HG03097 (cell line): ENCODE measurements at regions not wholly inside any gene's neighbourhood (a gene's known extent, or its start where the extent isn't known, plus 50 kb on each side); places are given as distances from the start of the nearest gene placed in this dataset.

Experiments
- ATAC-seq: cut with Tn5 transposase; IDR thresholded peaks from one replicate; pipeline ENCODE4 v1.9.1; 2021; ENCODE audit not compliant: unreplicated experiment, low FRiP score

DNA sequence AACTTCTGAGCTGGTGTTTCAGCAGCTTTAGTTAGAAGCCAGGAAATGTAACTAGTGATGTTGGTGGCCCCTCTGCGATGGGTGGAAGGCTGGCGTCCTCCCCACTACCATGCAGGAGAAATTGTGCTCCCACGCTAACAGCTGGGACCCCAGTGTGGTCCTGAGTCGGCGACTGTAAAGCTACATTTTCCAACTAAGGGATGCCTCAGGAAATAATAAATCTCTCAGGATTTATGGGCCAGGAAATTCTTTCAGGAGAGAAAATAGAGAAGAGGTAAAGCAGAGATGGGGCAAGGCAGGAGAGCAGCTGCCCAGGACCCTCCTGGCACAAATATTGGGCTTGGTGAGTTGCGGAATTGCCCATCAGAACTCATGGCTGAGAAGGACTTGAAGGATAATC lies 186.9 kb downstream of the OPA1 start:
- no peak for ATAC-seq

DNA sequence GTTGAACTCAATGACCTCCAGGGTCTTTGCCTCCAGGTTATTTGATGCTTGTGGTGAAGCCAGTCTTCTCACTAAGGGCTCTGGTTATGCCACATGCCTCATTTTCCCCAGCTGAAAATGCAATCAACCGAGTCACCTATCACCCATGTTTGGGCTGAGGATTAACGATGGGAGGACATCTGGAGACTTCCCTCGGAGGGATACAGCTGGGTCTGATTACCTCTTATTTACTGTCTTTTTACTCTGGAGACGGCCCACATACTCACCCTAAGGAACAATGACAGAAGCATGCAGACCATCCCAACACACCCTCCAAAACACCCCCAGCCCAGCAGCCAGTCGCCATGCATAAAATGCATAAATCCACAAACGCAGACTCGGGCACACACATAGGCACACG lies 187.4 kb downstream of the OPA1 start:
- no peak for ATAC-seq

DNA sequence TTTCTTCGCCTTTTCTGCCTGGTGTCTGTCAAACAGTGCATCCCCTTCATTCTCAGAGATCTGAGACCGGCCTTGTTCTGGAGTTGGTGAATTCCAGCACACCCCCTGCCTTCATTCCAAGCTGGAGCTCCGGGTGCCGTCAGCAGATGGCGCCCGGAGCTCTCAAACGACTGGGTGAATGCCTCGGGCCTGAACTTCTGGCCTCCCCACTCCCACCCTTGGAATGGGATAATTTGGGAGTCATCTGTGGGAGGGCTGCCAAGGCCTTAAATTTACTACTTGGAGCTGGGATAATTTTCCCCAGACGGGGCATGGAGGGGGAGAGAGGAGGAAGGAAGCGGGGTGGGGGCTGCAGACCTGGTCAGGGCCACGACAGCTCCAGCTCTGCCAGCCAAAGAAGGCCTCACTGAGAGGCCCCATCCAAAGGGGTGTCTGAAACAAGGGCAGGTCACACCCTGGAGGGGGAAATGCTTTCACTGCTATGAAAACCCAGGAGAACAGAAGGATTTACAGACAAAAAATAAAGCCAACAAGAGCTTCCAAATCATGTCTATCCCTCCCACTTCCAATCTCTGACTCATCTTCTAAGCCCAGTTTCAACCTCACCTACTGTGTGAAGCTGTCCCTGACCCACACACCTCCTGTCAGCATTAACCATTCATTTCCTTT lies 187.9 kb downstream of the OPA1 start:
- no peak for ATAC-seq

DNA sequence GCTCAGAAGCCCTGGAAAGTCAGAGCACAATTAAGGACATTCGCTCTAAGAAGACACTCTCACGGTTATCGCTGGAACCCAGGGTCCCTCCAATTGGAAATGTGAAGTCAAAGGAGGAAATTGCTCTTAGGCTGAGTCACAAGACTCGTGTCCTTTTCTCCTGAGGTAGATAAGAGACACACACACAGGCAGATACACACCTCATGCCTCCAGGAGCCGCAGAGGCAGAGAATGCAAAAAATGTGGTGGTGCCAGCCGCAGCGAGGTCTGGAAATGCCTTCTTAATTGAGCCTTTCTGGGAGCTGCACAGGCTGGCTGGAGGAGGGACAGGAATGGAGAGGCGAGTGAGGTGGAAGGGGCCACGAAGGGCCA lies 189.3 kb downstream of the OPA1 start:
- no peak for ATAC-seq

DNA sequence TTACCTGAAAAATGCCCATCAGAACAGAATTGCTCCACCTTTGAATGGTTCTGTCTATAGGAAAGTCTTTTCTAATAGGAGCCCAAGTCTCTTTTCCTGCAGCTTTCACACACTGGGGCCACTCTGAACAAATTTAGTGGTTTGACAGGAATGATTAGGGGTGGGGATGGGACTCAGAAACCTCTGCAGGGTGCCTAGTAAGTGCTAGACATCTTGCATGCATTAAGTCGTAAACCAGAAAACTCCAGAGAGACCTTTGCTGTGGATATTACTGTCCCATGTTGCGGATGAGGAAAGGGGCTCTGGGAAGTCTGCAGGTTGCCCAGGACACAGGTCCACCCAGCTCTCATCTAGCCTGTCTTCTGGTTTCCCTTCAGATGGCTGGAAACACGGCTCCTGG lies 189.7 kb downstream of the OPA1 start:
- no peak for ATAC-seq

DNA sequence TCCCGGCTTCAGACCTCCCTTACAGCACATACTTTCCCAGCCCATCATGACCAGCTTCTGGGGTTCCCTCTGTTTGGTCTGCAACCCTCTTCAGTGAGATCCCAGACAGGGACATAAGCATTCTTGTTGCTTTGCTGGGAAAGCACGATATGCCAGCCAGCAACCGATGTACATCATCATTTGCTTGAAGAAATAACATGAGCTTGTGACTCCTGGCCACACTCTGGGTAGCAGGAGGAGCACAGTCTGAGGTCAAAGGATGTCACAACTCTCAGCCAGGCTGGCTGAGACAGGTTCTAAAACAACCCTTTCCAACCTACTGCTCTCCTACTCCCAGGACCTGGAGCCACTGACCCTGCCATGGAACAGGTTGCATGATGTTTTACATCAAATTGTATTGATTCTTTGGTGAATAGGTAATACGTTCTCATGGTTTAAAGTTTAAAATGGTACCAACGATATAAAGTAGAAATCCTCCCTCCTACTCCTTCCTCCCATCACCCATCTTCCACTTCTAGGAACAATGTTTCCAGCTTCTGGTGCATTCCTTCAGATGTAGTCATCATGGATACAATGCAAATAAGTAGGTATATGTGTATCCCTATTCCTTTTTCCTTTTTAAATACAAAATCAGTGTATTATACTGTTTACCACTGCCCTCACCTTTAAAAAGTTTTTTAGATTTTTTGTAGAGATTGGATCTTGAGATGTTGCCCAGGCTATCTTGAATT lies 190.3 kb downstream of the OPA1 start:
- no peak for ATAC-seq

DNA sequence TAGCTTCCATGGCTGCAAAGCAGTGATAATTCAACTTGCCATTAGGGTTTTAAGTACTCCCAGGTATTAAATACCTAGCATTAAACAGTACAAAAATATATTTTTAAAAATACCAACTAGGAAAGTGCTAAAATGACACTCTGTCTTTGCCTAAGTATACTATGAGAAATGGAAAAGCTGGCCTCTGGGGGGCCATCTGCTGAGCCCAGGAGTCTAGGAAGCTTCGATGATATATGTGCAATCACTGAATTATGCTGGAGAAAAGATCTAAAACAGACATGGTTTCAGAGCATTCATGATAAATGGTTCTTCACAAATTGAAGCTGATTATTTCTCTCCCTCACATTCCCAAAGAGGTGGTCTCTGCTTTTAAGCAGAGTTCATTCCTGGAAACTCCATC lies 191.8 kb downstream of the OPA1 start:
- no peak for ATAC-seq

DNA sequence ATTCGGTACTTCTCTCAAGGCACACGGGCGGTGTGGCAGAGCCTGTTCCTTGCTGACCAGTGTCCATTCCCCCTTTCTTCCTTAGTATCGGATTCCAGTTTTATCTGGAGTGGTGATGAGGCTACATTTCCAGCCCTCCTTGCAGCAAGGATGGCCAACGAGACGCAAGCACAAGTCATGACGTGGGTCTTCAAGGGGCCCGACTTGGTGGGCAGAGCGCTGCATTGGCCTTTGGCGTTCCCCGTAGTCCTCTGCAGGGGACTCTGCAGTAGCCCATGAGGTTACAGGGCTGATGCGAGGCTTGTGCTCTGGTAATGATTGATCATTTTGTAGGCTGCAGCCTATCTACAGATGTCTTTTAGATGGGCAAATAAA lies 194.5 kb downstream of the OPA1 start:
- ATAC-seq, result no peak

DNA sequence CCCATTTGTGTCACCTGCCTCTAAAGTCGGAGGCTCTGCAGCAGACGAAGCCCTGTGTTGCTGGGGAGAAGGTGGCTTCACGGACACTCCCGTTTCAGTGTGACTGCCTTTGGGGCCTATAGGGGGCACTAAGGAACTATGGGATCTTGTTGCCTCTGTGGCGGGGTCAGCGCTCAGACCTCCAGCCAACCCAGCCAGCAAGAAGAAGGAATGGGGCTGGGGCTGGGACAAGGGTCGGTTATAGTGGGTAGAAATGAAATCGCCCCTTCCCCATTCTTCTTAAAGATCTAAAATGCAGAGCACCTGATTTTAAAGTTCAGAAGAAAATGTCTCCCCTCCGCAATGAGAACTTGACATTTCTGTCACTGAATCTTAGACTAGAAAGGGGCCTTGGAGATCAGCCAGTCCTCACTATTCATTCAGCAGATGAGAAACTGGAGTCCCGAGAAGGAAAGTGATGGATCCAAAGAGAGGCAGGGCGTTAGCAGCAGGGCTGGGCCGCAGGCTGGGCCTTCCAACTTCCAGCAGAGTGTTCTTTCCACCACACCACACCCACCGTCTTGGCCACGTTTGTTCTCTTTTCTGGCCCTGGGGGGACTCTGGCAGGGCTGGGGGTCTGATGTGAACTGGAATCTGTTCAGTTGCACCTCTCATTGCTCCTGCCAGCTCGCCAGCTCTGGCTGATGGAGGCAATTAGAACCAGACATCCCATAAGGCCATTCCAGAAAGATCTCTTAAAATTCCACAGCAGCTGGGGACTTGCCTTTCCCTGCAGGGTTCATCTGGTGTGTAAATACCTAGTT lies 195.4 kb downstream of the OPA1 start:
- no peak for ATAC-seq

DNA sequence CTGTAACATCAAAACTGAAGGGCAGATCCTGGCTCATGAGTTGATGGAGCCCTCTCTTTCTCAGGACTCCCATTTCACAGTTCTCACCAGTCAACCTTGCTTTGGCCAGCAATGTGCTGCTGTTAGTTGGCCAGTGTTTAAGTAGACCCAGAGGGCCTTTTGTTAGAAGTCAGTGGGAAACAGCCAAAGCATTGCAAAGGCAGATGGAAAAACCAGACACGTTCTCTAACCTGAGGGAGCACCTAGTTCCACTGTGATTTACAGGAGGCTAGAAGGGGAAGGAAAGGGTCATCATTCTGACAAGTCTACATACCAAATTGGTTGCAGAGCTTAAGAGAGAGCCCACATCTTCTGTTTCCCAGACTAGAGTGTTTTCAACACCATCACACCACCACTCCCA lies 196.4 kb downstream of the OPA1 start:
- no peak for ATAC-seq

DNA sequence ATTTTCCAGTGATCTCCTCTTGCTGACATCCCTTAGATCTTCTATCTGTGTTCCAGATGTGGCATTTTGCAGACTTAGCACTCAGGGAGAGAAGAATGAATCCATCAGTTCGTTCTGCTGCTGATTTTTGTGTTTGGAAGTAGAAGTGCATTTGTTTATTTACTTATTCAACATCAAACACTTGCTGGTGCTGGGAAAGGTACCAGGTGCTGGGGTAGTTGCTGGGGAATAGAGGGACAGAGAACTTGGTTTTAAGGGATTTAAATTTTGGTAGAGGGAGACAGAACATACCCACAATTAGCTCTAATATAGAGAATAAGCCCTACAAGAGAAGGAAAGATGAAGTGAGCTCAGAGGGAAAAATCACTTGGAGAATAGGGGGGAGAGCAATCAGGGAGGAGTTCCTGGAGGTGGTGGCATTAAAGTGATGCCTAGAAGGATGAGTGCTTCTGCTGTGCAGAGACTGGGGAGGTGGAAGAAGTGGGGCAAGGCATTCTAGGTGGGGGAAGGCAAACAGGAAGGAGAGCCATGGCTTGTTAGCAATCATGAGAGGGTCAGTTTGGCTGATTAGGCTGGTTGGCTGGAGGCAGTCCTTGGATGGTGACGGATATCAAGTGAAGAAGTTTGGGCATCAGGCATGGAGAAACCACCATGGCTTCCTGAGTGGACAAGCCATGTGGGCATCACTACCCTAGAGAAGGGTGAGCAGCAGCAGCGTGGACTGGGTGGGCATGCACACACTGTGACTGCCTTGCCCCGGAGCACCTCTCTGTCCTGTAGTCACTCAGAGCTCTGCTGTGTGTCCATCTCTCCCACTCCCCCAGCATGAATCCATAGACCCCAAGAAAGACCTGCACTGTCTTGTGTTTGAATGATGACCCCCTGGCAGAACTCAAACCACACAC lies 197.3 kb downstream of the OPA1 start:
- ATAC-seq, result no peak

DNA sequence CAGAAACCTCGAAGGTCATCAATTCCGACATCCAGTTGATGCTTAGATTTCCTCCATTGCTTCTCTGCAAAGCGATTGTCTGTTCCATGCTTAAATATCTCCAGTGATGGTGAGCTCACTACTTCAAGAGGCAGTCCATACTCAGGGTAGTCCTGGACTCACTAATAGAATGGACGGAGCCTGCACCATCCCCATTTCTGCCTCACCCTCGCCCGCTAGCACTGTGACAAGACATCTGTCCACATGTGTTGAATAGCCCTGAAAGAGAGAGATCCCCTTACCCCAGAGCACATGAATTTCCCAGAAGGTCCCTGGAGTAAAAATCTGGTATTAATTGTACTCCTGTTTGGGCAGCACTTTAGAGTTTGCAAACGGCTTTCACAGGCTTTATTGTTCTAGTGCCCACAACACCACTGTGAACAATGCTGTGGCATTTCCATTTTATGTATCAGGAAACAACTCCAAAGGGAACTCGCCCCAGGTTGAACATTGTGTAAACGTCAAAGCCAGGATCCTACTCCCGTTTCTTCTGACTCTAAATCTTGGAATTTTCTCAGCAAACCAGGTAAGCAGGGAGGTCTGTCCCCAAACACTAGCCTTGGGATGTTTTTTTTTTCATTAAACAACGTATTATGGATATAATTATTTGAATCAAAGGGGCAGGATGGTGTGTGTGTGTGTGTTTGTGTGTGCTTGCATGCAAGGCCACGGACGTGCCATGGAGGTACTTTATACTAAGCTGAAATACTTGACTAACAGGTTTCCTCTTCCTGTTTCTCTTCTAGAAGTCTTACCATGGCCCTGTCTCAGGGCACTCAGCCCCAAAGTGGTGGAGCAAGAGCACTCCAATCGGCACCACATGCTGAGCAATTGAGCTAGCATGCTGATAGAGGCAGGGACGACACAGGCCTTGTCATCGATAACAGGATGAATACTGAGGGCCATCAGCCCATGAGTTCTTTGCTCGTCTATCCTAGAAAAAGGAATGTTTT lies 198.3 kb downstream of the OPA1 start:
- ATAC-seq, result no peak

DNA sequence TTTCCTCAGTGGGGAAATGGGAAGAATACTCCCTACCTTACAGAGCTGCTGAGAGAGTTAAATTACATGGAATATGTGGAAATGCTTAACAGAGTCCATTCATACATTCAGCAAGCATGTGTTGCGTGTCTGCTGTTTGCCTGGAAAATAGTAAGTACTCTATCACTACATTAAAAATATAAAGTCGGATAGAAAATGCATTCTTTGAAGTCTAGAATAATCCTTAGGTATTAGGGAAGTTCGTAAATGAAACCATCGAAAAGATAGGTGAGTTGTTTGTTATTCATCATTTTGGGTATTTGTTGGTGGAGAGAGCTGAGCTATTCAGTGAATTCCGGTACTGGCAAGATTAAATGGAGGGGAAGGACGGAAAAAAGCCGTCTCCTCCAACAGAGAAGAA lies 200.1 kb downstream of the OPA1 start:
- ATAC-seq, result no peak

DNA sequence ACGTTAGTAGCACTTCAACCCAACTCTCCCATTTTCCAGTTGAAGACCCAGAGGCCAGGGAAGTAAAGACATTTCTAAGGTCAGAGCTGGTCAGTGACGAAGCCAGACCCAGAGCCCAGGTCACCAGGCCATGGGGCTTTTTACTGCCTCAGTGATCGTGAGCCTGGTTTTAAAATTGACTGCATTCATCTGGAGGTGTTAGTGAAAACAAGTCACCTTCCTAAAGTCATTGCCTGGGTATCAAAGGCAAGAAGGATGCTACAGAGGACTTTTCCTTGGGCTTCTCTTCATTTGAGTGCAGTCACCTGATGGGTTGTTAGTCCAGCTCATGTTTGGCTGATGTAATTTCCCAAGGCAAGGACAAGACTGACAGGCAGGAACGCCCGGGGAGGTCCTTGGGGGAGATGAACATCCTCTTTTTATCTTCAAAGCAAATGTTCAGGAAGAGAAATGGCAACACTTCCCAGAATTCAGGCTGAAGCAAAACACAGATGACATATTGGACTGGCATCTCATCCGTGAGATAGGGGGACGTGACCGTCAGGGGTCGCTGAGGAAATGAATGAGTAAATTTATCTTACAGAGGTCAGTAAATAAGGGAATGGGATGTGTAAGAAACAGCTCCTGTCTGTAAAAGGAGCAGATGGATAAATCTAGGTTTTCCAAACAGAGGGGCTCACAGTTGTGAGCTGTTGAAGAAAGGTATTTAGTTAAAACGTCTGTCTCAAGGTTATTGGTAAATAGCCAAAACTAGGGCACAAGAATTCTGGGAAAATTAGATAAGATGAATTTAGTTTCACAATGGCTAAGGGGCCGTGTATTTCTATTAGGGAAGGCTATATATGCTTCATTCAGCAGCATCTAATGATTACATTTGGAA lies 201.2 kb downstream of the OPA1 start:
- no peak for ATAC-seq

DNA sequence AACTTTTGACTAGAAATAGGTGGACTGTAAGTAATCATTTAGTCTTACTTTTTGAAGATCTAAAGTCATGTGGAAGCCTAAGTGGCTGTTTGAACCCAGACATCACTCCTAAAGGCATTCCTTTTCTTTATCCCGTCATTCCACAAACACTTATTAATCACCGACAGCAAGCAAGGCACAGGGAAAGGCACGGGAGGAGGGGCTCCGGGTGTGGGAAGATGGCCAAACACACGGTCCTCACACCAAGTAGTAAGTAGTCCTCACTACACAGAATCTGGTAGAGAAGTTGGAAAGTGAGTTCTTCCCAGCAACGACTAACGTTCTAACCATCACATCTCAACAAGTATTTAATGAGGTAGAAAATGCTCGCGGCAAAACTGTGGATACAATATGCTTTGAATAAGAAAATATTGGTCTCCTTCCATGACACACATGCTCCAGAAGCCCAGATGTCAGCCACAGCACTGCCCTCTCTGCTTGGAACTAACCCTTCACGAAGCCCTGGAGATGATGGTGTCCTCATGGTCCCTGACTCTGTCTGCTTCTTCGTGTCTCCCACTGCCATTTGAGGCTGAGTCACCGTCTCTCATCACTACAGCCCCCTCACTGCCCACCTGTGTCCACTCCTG lies 202.2 kb downstream of the OPA1 start:
- ATAC-seq, result no peak

DNA sequence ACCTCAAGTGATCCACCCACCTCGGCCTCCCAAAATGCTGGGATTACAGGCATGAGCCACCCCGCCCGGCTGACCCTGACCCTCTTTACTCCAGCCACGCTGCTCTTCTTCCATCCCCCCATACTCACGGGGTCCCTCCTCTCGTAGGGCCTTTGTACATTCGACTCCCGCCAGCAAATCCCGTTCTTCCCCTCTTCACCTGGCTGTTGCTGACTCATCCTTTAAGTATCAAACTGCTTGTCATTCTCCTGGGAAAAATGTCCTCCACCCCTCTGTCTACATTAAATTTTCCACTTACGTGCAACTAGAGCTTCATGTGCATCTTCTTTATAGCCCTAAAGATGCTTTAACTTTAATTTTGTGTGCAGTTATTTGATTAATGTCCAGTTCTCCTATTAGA lies 203.1 kb downstream of the OPA1 start:
- no peak for ATAC-seq

DNA sequence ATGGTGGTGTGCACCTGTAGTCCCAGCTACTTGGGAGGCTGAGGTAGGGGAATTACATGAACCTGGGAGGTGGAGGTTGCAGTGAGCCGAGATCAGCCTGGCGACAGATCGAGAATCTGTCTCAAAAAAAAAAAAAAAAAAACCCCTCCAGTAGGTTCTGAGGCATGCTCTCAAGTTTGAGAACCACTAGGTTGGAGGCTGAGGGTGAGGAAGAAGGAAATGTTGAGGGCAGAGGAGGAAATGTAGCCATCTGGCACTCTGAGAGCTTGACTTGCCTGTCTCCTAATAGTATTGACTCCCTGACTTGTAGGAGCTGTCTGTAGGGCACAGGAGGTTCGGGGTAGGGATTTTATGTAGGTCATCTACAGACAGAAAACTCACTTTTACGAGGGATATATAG lies 204.6 kb downstream of the OPA1 start:
- ATAC-seq, result no peak

DNA sequence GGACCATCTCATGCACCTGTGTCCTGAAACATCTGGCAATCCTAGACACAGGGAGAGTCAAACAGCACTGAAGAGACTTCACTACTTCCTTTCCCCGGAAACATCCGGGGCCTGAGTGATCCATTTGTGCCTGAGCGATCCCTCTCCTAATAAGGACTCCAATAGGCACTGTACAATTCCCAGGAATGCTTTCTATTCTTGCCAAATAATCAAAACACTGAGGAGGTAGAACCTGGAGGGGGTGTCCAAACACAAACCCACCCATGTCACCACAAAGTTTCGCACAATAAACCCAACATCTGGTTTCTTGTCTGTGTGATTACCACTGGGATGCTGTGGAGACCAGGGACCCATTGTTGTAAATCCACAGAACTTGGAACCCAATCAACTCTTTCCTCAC lies 205.0 kb downstream of the OPA1 start:
- ATAC-seq, result no peak
